GM12878 (cell line): ENCODE measurements at regions not wholly inside any gene's neighbourhood (a gene's known extent, or its start where the extent isn't known, plus 50 kb on each side); places are given as distances from the start of the nearest gene placed in this dataset.

Experiments used
- CBFB ChIP-seq: IDR thresholded peaks from 2 replicates; pipeline ENCODE4 v1.6.1; 2016; ENCODE audit warnings: antibody characterized with exemption, low read depth
- CTCF ChIP-seq, 3 experiments: IDR thresholded peaks in 2 of 3; conservative IDR thresholded peaks in 1 of 3; 2 replicates each; pipeline ENCODE4 v1.5.1; 2011; ENCODE audit warnings: low read depth in 3 of 3, low read length in 3 of 3, mild to moderate bottlenecking in 3 of 3, control low read depth in 2 of 3, moderate library complexity in 2 of 3, inconsistent platforms in 1 of 3, mixed read lengths in 1 of 3; ENCODE audit not compliant: control insufficient read depth in 2 of 3, insufficient read depth in 1 of 3; ENCODE audit errors: extremely low read depth in 1 of 3
- EP300 ChIP-seq, 2 experiments: fragments of 150-350 bp in 1 of 2; IDR thresholded peaks; 2 replicates each; pipeline ENCODE4 v1.6.1; 2011 to 2012; ENCODE audit warnings: low read depth in 2 of 2, low read length in 2 of 2, borderline replicate concordance in 1 of 2, improper control_type of control experiment in 1 of 2, inconsistent platforms in 1 of 2; ENCODE audit not compliant: control insufficient read depth in 1 of 2
- FOXM1 ChIP-seq: IDR thresholded peaks from 2 replicates; pipeline ENCODE4 v1.6.1; 2012; ENCODE audit warnings: low read depth, mild to moderate bottlenecking, inconsistent platforms, low read length, moderate library complexity
- MEF2A ChIP-seq: IDR thresholded peaks from 2 replicates; pipeline ENCODE4 v1.6.1; 2011; ENCODE audit warnings: low read depth, mild to moderate bottlenecking, low read length, moderate library complexity; ENCODE audit not compliant: insufficient read depth
- NBN ChIP-seq: fragments of 450-650 bp; IDR thresholded peaks from 2 replicates; pipeline ENCODE4 v1.6.1; 2016
- POLR2A ChIP-seq: IDR thresholded peaks from 2 replicates; pipeline ENCODE4 v1.6.1; 2011; ENCODE audit warnings: low read depth, mild to moderate bottlenecking, low read length
- POLR2AphosphoS2 ChIP-seq: IDR thresholded peaks from 2 replicates; pipeline ENCODE4 v1.6.1; 2011; ENCODE audit warnings: low read depth, mild to moderate bottlenecking, low read length, improper control_type of control experiment, moderate library complexity
- POLR2AphosphoS5 ChIP-seq: IDR thresholded peaks from 2 replicates; pipeline ENCODE4 v1.6.1; 2011; ENCODE audit warnings: mild to moderate bottlenecking, low read length, inconsistent platforms
- REST ChIP-seq: IDR thresholded peaks from 2 replicates; pipeline ENCODE4 v1.6.1; 2012; ENCODE audit warnings: mild to moderate bottlenecking, low read depth, low read length
- TAF1 ChIP-seq: IDR thresholded peaks from 2 replicates; pipeline ENCODE4 v1.6.1; 2011; ENCODE audit warnings: mild to moderate bottlenecking, low read depth, low read length, borderline replicate concordance
- YY1 ChIP-seq: IDR thresholded peaks from 2 replicates; pipeline ENCODE4 v1.6.1; 2011; ENCODE audit warnings: low read depth, mild to moderate bottlenecking, low read length

GRCh38 chr13:106377931-106378662 is 157.4 kb downstream of the EFNB2 start:
- TF ChIP-seq NBN (no peak), CTCF (IDR thresholded peaks at IDR 0.05 in 2 of 3, conservative IDR thresholded peaks at IDR 0.05 in 1 of 3; ENCODE audit: control insufficient read depth in 2 of 3, extremely low read depth in 1 of 3, insufficient read depth in 1 of 3, low read depth in 3 of 3, low read length in 3 of 3) (no peak), EP300 (IDR thresholded peaks at IDR 0.05; ENCODE audit: borderline replicate concordance in 1 of 2, control insufficient read depth in 1 of 2, low read depth in 2 of 2, low read length in 2 of 2) (no peak), MEF2A (no peak), CBFB (no peak), POLR2AphosphoS2 (no peak), POLR2A (no peak), YY1 (no peak), REST (no peak), TAF1 (no peak), POLR2AphosphoS5 (no peak), FOXM1 (no peak)
